HEK293T (cell line): ENCODE measurements at regions not wholly inside any gene's neighbourhood (a gene's known extent, or its start where the extent isn't known, plus 50 kb on each side); places are given as distances from the start of the nearest gene placed in this dataset.
"Not testable (repeated sequence)": the region's sequence is repeated elsewhere in the genome, so short reads cannot be mapped to it uniquely, and the experiment has no call there.

ENCODE experiments used
- CTCF ChIA-PET: fragments of 350-600 bp; formaldehyde crosslinking; extraction: SDS; loops from one replicate; lab custom pipeline; 2021; ENCODE audit warnings: antibody characterized with exemption, inconsistent platforms; lab: Yijun Ruan, JAX
- POLR2A ChIA-PET: fragments of 350-600 bp; formaldehyde crosslinking; extraction: SDS; loops from one replicate; lab custom pipeline; 2020; ENCODE audit warnings: antibody characterized with exemption, inconsistent platforms; lab: Yijun Ruan, JAX
- DNase-seq: peaks from one replicate; pipeline ENCODE4 v3.0.0; 2012; ENCODE audit warnings: mixed read lengths; ENCODE audit errors: extremely low spot score
- ARNT ChIP-seq: fragments of 450-650 bp; IDR thresholded peaks from 2 replicates; pipeline ENCODE4 v1.6.1; 2017; ENCODE audit warnings: mild to moderate bottlenecking
- BHLHE40 ChIP-seq: fragments of 450-650 bp; IDR thresholded peaks from 2 replicates; pipeline ENCODE4 v1.6.1; 2016; ENCODE audit warnings: mild to moderate bottlenecking, moderate library complexity, borderline replicate concordance
- CTBP1 ChIP-seq: fragments of 450-650 bp; IDR thresholded peaks from 2 replicates; pipeline ENCODE4 v1.6.1; 2016; ENCODE audit warnings: borderline replicate concordance
- ELF4 ChIP-seq: fragments of 450-650 bp; IDR thresholded peaks from 2 replicates; pipeline ENCODE4 v1.6.1; 2017; ENCODE audit warnings: antibody characterized with exemption
- FOXA1 ChIP-seq: fragments of 450-650 bp; IDR thresholded peaks from 2 replicates; pipeline ENCODE4 v1.6.1; 2016; ENCODE audit warnings: mild to moderate bottlenecking
- FOXK2 ChIP-seq: fragments of 450-650 bp; IDR thresholded peaks from 2 replicates; pipeline ENCODE4 v1.6.1; 2016; ENCODE audit warnings: mild to moderate bottlenecking
- FOXM1 ChIP-seq: fragments of 450-650 bp; IDR thresholded peaks from 2 replicates; pipeline ENCODE4 v1.6.1; 2017; ENCODE audit warnings: mild to moderate bottlenecking, borderline replicate concordance
- HDGF ChIP-seq: fragments of 450-650 bp; IDR thresholded peaks from 2 replicates; pipeline ENCODE4 v1.6.1; 2017; ENCODE audit warnings: antibody characterized with exemption, borderline replicate concordance
- L3MBTL2 ChIP-seq: fragments of 450-650 bp; conservative IDR thresholded peaks from 2 replicates; pipeline ENCODE4 v1.6.1; 2016; ENCODE audit warnings: mild to moderate bottlenecking
- LEF1 ChIP-seq: fragments of 450-650 bp; IDR thresholded peaks from 2 replicates; pipeline ENCODE4 v1.6.1; 2017; ENCODE audit warnings: mild to moderate bottlenecking, borderline replicate concordance
- NFRKB ChIP-seq: fragments of 450-650 bp; IDR thresholded peaks from 2 replicates; pipeline ENCODE4 v1.6.1; 2016; ENCODE audit warnings: mild to moderate bottlenecking, moderate library complexity
- PKNOX1 ChIP-seq: fragments of 450-650 bp; IDR thresholded peaks from 2 replicates; pipeline ENCODE4 v1.6.1; 2016
- SP1 ChIP-seq: fragments of 450-650 bp; IDR thresholded peaks from 2 replicates; pipeline ENCODE4 v1.6.1; 2017
- SUZ12 ChIP-seq: fragments of 450-650 bp; IDR thresholded peaks from 2 replicates; pipeline ENCODE4 v1.6.1; 2016; ENCODE audit warnings: mild to moderate bottlenecking
- TARDBP ChIP-seq: fragments of 450-650 bp; IDR thresholded peaks from 2 replicates; pipeline ENCODE4 v1.6.1; 2016
- ZNF384 ChIP-seq: fragments of 450-650 bp; IDR thresholded peaks from 2 replicates; pipeline ENCODE4 v1.6.1; 2016

DNA sequence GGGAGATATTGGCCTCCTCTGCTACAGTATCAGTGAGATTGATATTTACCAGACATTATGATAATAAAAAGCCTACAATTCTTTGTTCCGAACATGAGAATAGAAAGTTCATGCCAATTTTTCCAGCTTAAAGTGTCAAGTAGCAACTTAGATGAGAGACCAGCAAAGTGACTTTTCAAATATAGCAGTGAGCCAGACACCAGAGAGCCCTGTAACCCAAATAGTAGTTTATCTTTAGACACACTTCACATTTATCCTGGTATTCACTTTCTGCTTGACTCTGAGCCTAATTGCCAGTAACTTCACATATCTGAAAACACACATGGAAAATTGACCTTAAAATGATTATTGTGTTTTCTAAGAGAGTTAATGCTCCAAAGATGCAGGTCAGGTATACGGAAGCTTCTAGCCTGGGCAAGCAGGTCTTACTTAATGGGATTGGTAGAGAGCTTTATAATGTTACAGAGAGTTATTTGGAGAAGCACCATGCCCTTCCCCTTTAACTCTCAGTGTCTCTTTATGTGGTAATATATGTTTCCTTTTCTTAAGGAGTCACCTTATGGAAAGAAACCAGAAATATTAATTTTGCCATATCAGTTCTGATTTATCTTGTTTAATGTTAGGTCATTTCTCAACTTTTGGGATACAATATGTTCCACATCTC lies 852.3 kb upstream of the CHORDC1 start:
- ChIA-PET POLR2A (no interaction called here), CTCF (no interaction called here)
- TF ChIP-seq FOXM1 (no peak), PKNOX1 (no peak), SP1 (no peak), LEF1 (no peak), FOXK2 (no peak), NFRKB (no peak)
- DNase-seq, result no peak

DNA sequence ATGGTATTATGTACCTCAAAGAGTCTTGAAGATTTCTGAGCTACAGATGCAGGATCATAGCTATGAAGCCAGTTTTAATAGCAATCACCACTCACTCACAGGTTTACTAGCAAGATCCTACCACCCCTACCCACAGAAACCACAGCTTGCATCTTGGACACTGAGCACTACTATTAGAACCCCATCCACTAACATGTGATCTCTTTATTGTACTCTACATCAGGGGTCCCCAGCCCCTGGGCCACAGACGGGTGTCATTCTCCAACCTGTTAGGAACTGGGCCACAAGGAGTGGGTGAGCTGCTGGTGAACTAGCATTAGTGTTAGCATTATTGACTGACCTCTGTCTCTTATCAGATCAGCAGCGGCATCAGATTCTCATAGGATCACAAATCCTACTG lies 844.8 kb upstream of the CHORDC1 start:
- POLR2A ChIA-PET, result no interaction called here
- TF ChIP-seq HDGF (no peak), LEF1 (no peak), ZNF384 (no peak), ARNT (no peak), FOXA1 (no peak), PKNOX1 (no peak), TARDBP (no peak), ELF4 (no peak), NFRKB (no peak), FOXK2 (no peak), FOXM1 (no peak), CTBP1 (no peak), SP1 (no peak), SUZ12 (no peak)
- no peak for DNase-seq
- CTCF ChIA-PET, result interaction anchor here (0.7 kb wide), 1 partner anchor 69 kb away, joined by 4 read pairs; no protein-coding TSS in a partner anchor

GRCh38 chr11:91066456-91067047 lies 843.7 kb upstream of the CHORDC1 start:
- CTCF ChIA-PET, result no interaction called here
- TF ChIP-seq FOXK2, result no peak
- no peak for TF ChIP-seq ARNT
- POLR2A ChIA-PET, result no interaction called here
- DNase-seq, result no peak

GRCh38 chr11:91063399-91063798 lies 840.5 kb upstream of the CHORDC1 start:
- DNase-seq, POLR2A ChIA-PET, CTCF ChIA-PET: not testable (repeated sequence)

GRCh38 chr11:91047882-91048281 lies 825.0 kb upstream of the CHORDC1 start:
- TF ChIP-seq LEF1, result no peak
- DNase-seq, result no peak
- ChIA-PET POLR2A (no interaction called here), CTCF (no interaction called here)

DNA sequence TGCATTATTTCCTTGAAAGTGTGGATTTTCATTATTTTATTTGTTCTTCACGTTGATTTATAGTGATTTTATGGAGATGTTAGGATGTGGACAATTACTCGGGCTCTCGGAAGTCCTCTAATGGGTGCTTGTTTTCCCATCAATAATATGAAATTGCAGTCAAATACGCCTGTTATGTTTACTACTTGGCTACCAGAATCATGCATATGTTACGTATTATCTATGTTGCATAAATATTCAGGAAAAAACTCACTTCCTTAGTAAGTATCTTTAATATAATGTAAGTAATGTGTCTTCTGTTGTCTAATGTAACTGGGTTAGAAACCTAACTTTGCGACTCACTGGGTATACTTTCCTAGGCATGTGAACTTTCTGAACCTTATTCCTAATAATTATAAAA lies 823.4 kb upstream of the CHORDC1 start:
- TF ChIP-seq SP1 (no peak), FOXM1 (no peak), ZNF384 (no peak), BHLHE40 (no peak), ELF4 (no peak), L3MBTL2 (no peak), ARNT (no peak), NFRKB (no peak), FOXK2 (no peak), CTBP1 (no peak), TARDBP (no peak), PKNOX1 (no peak), FOXA1 (no peak), LEF1 (no peak), SUZ12 (no peak), HDGF (no peak)
- ChIA-PET CTCF (no interaction called here), POLR2A (no interaction called here)
- DNase-seq, result no peak

- DNase-seq, result no peak
- POLR2A ChIA-PET, result no interaction called here
- TF ChIP-seq CTBP1 (no peak), FOXM1 (no peak)
- CTCF ChIA-PET, result no interaction called here
Observed at GRCh38 chr11:91041626-91042025, 818.8 kb upstream of the CHORDC1 start.
